ENCODE measurements at regions not wholly inside any gene's neighbourhood (a gene's known extent, or its start where the extent isn't known, plus 50 kb on each side); places are given as distances from the start of the nearest gene placed in this dataset.

DNA sequence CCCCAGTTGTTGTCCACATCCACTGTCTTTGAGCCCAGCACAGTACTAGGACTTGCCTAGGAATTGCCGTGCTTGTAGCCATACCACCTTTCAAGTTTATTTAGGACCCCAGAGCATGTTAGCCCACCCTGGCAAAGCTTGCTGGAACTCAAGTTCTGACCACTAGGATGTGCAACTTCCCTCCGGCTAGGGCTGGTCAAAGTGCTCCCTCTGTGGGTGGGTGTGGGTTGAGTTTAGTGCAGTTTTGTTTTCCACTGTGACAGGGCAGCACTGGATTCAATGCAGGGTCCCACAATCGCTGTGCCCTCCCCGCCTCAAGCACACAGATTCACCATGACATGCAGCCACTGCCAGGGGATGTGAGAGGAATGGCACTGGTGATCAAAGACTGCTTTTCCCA is 96.0 kb downstream of the RASGEF1B start:
- no peak for DNase-seq (ENCODE audit: low read depth)
- no peak overlapping the region for H3K4me3 ChIP-seq (ENCODE audit: low read depth, low read length)
- TF ChIP-seq CTCF (IDR thresholded peaks at IDR 0.05; ENCODE audit: insufficient read depth, low read depth, low read length, missing control alignments), result no peak

DNA sequence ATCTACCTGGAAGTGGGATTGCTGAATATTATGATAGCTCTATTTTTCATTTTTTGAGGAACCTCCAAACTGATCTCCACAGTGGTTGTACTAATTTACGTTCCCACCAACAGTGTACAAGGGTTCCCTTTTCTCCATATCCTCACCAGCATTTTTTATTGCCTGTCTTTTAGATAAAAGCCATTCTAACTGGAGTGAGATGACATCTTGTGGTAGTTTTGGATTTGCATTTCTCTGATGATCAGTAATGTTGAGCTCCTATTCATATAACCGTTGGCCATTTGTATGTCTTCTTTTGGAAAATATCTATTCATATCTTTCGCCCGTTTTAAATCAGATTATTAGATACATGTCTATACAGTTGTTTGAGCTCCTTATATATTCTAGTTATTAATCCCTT is 101.8 kb downstream of the RASGEF1B start:
- TF ChIP-seq CTCF (IDR thresholded peaks at IDR 0.05; ENCODE audit: insufficient read depth, low read depth, low read length, missing control alignments), result no peak
- H3K4me3 ChIP-seq (ENCODE audit: low read depth, low read length), result no peak overlapping the region
- DNase-seq (ENCODE audit: low read depth), result no peak

DNA sequence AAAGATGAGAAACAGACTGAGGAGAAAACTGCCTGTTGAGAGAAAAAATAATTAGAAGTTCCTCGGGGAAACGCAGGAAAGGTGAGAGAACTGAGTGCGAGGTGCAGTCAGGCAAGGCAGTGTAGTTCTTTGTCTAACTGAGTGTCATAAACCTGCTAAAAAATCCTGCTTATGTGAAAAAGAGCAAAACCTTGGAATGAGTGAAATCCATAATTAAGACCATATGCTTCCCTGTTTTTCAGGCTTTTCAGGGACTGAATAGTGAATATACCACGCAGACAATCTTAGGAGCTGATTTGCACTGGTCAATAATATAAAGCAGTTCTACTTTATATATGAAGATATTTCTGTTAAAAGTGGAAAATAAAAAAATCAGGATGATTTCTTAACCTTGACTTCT is 104.9 kb downstream of the RASGEF1B start:
- DNase-seq (ENCODE audit: low read depth), result no peak
- H3K4me3 ChIP-seq (ENCODE audit: low read depth, low read length), result no peak overlapping the region
- TF ChIP-seq CTCF (IDR thresholded peaks at IDR 0.05; ENCODE audit: insufficient read depth, low read depth, low read length, missing control alignments), result no peak

DNA sequence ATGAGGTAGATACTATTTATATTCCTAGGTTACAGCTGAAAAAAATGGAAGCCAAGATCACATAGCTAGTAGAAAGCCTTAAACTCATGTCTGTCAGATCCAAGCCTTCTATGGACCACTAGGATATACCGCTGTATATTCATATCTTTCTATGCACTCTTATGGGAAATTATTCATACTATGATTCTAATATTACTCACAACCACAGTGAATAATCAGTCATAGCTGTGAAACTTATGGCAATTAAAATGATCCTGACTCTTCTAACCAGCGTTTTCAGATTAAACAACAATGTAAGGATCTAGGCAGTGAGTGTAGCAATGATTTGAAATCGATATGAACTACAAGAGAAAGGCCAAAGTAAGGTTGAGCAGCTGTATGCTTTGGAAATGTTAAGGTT is 111.0 kb downstream of the RASGEF1B start:
- no peak for TF ChIP-seq CTCF (IDR thresholded peaks at IDR 0.05; ENCODE audit: insufficient read depth, low read depth, low read length, missing control alignments)
- DNase-seq (ENCODE audit: low read depth), result no peak
- no peak overlapping the region for H3K4me3 ChIP-seq (ENCODE audit: low read depth, low read length)

DNA sequence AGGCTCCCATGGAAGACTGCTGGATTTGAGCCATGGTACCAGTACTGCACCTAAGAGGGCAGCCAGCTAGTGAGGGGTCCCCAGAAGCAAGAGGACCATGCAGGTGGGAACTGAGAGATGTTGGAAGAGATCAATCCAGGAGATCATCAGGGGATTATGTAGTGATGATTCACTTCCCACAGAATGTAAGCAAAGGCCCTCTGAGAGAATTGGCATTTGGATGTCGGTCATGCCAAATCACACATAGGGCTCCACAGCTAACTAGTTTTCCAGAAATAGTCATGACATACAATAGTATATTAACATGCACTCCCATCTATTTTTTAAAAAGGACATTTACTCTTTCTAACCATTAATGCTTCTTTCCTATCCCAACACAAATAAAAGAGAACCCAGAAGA is 112.5 kb downstream of the RASGEF1B start:
- DNase-seq (ENCODE audit: low read depth), result no peak
- H3K4me3 ChIP-seq (ENCODE audit: low read depth, low read length), result no peak overlapping the region
- no peak for TF ChIP-seq CTCF (IDR thresholded peaks at IDR 0.05; ENCODE audit: insufficient read depth, low read depth, low read length, missing control alignments)

GRCh38 chr4:81358154-81358553 is 113.6 kb downstream of the RASGEF1B start:
- no peak overlapping the region for H3K4me3 ChIP-seq (ENCODE audit: low read depth, low read length)
- no peak for TF ChIP-seq CTCF (IDR thresholded peaks at IDR 0.05; ENCODE audit: insufficient read depth, low read depth, low read length, missing control alignments)
- no peak for DNase-seq (ENCODE audit: low read depth)

DNA sequence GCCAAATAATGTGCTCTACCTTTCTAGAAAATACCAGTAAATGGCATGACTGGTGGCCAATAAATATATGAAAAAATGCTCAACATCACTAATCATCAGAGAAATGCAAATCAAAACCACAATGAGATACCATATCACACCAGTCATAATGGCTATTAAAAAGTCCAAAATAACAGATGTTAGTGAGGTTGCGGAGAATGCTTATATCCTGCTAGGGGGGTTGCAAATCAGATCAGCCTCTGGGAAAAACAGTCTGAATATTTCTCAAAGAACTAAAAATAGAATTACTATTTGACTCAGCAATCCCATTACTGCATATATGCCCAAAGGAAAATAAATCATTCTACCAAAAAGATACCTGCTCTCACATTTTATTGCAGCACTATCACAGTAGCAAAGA is 115.1 kb downstream of the RASGEF1B start:
- TF ChIP-seq CTCF (IDR thresholded peaks at IDR 0.05; ENCODE audit: insufficient read depth, low read depth, low read length, missing control alignments), result no peak
- no peak for DNase-seq (ENCODE audit: low read depth)
- no peak overlapping the region for H3K4me3 ChIP-seq (ENCODE audit: low read depth, low read length)

Measured in GM12865 (cell line).